HFFc6 (cell line): ENCODE measurements at regions not wholly inside any gene's neighbourhood (a gene's known extent, or its start where the extent isn't known, plus 50 kb on each side); places are given as distances from the start of the nearest gene placed in this dataset.

Experiments used
- DNase-seq: peaks from one replicate; pipeline ENCODE4 v3.0.0-alpha.2; 2018
- H3K27ac Mint-ChIP-seq: 2 replicates; pipeline ENCODE4 v1.8.0; 2020; ENCODE audit warnings: mild to moderate bottlenecking, mixed read lengths
- H3K27me3 Mint-ChIP-seq: 2 replicates; pipeline ENCODE4 v1.8.0; 2021; ENCODE audit warnings: mild to moderate bottlenecking, moderate library complexity, mixed read lengths; ENCODE audit not compliant: insufficient read depth
- H3K36me3 Mint-ChIP-seq: 2 replicates; pipeline ENCODE4 v1.8.0; 2021; ENCODE audit warnings: low read depth, mixed read lengths
- H3K4me1 Mint-ChIP-seq: 2 replicates; pipeline ENCODE4 v1.8.0; 2020; ENCODE audit warnings: low read depth, mixed read lengths
- H3K4me3 Mint-ChIP-seq: 2 replicates; pipeline ENCODE4 v1.8.0; 2020; ENCODE audit warnings: mild to moderate bottlenecking, moderate library complexity, mixed read lengths
- H3K9me3 Mint-ChIP-seq: 2 replicates; pipeline ENCODE4 v1.8.0; 2020; ENCODE audit warnings: mild to moderate bottlenecking, mixed read lengths
- TF ChIP-seq, protein P1 (sequence below): fragments of 200-600 bp; sonication (generic); IDR thresholded peaks from 2 replicates; pipeline ENCODE4 v1.5.0; 2021; ENCODE audit warnings: antibody characterized with exemption, mild to moderate bottlenecking

GRCh38 chr1:219374046-219374566 lies 200.4 kb downstream of the LYPLAL1 start:
- no peak overlapping the region for H3K4me3 Mint-ChIP-seq
- H3K9me3 Mint-ChIP-seq: peaks cover 3% of the 10 kb centered on the region
- no peak overlapping the region for H3K27ac Mint-ChIP-seq
- no peak for DNase-seq
- H3K4me1 Mint-ChIP-seq: no peaks in the 10 kb centered on the region
- H3K36me3 Mint-ChIP-seq: no peaks in the 10 kb centered on the region
- peaks cover 2% of the 10 kb centered on the region; the same call in 1 of the 2 replicates for H3K27me3 Mint-ChIP-seq
- TF ChIP-seq, protein P1, sequence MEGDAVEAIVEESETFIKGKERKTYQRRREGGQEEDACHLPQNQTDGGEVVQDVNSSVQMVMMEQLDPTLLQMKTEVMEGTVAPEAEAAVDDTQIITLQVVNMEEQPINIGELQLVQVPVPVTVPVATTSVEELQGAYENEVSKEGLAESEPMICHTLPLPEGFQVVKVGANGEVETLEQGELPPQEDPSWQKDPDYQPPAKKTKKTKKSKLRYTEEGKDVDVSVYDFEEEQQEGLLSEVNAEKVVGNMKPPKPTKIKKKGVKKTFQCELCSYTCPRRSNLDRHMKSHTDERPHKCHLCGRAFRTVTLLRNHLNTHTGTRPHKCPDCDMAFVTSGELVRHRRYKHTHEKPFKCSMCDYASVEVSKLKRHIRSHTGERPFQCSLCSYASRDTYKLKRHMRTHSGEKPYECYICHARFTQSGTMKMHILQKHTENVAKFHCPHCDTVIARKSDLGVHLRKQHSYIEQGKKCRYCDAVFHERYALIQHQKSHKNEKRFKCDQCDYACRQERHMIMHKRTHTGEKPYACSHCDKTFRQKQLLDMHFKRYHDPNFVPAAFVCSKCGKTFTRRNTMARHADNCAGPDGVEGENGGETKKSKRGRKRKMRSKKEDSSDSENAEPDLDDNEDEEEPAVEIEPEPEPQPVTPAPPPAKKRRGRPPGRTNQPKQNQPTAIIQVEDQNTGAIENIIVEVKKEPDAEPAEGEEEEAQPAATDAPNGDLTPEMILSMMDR: no peak

DNA sequence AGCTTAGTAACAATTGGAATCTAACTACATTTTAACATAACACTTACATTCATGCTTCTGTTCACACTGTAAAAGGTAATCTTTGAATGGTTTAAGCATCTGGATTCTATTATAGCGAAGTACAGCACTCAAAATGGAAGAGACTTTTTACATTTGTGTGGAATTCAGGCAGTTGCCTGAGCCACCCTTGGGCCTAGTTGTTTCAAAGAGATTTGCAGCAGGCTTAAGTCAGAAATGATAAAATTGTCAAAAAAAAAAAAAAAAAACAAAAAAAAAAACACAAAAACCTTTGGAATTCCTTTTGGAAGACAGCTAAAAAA lies 199.9 kb downstream of the LYPLAL1 start:
- peaks cover 3% of the 10 kb centered on the region for H3K9me3 Mint-ChIP-seq
- no peak overlapping the region for H3K4me3 Mint-ChIP-seq
- H3K4me1 Mint-ChIP-seq: no peaks in the 10 kb centered on the region
- no peak overlapping the region for H3K27ac Mint-ChIP-seq
- peaks cover 2% of the 10 kb centered on the region; the same call in 1 of the 2 replicates for H3K27me3 Mint-ChIP-seq
- no peak for DNase-seq
- TF ChIP-seq, protein P1: no peak
- no peaks in the 10 kb centered on the region for H3K36me3 Mint-ChIP-seq

- H3K9me3 Mint-ChIP-seq: peaks cover 3% of the 10 kb centered on the region
- no peak overlapping the region for H3K27ac Mint-ChIP-seq
- H3K4me3 Mint-ChIP-seq: no peak overlapping the region
- DNase-seq: no peak
- no peaks in the 10 kb centered on the region for H3K36me3 Mint-ChIP-seq
- H3K4me1 Mint-ChIP-seq: no peaks in the 10 kb centered on the region
- peaks cover 2% of the 10 kb centered on the region; the same call in 1 of the 2 replicates for H3K27me3 Mint-ChIP-seq
- TF ChIP-seq, protein P1: no peak
Measured at GRCh38 chr1:219372916-219373615, 199.4 kb downstream of the LYPLAL1 start.

- TF ChIP-seq, protein P1: no peak
- H3K27ac Mint-ChIP-seq: no peak overlapping the region
- DNase-seq: no peak
- H3K4me1 Mint-ChIP-seq: no peaks in the 10 kb centered on the region
- H3K9me3 Mint-ChIP-seq: peaks cover 3% of the 10 kb centered on the region
- peaks cover 2% of the 10 kb centered on the region; the same call in 1 of the 2 replicates for H3K27me3 Mint-ChIP-seq
- H3K4me3 Mint-ChIP-seq: no peak overlapping the region
- no peaks in the 10 kb centered on the region for H3K36me3 Mint-ChIP-seq
Measured at GRCh38 chr1:219371471-219371870, 197.8 kb downstream of the LYPLAL1 start.

GRCh38 chr1:219367496-219367895 lies 193.8 kb downstream of the LYPLAL1 start:
- Mint-ChIP-seq H3K36me3 (no peaks in the 10 kb centered on the region), H3K9me3 (peaks cover 3% of the 10 kb centered on the region), H3K27ac (no peak overlapping the region), H3K4me1 (no peaks in the 10 kb centered on the region), H3K27me3 (peaks cover 2% of the 10 kb centered on the region; the same call in 1 of the 2 replicates), H3K4me3 (no peak overlapping the region)
- DNase-seq: no peak
- TF ChIP-seq, protein P1: no peak
